ENCODE measurements at regions not wholly inside any gene's neighbourhood (a gene's known extent, or its start where the extent isn't known, plus 50 kb on each side); places are given as distances from the start of the nearest gene placed in this dataset.
A peak's percentile ranks its signal among the peaks of the same experiment; 100 is the strongest.

- no peak for DNase-seq (ENCODE audit: extremely low spot score in 2 of 2)
- intact Hi-C loops (cut with DNase I): loop anchor here (5.0 to 10.0 kb wide), 2 partner anchors 111 to 338 kb away; partner anchors contain the start of gene AFTPH
- no peak overlapping the region for H3K27ac ChIP-seq
These were observed 125.9 kb upstream of the SLC1A4 start for GRCh38 chr2:64863097-64863820.

GRCh38 chr2:64865073-64865830 is 123.9 kb upstream of the SLC1A4 start:
- Histone ChIP-seq H3K27ac (peak overlapping the region; percentile 95), H3K4me3 (peak overlapping the region; percentile 72 to 79), H3K36me3 (no peaks in the 10 kb centered on the region), H3K9me3 (no peaks in the 10 kb centered on the region), H3K27me3 (no peaks in the 10 kb centered on the region), H3K4me1 (peaks cover 28% of the 10 kb centered on the region)
- intact Hi-C loops (cut with DNase I): loop anchor here (2.0 to 10.0 kb wide), 3 partner anchors 218 to 340 kb away; partner anchors contain the start of gene AFTPH
- DNase-seq (ENCODE audit: extremely low spot score in 2 of 2): no peak
- peak in 1 of 3 experiments; percentile 71 for TF ChIP-seq CTCF (IDR thresholded peaks at IDR 0.05)
- no peak for TF ChIP-seq POLR2A (IDR thresholded peaks at IDR 0.05)
- peak in 1 of 2 donors; percentile 65 for TF ChIP-seq POLR2AphosphoS5 (IDR thresholded peaks at IDR 0.05; ENCODE audit: insufficient read depth in 1 of 2, low read depth in 1 of 2)

More at GRCh38 chr2:64863097-64863820, 125.9 kb upstream of the SLC1A4 start:
- TF ChIP-seq POLR2AphosphoS5 (IDR thresholded peaks at IDR 0.05; ENCODE audit: insufficient read depth in 1 of 2, low read depth in 1 of 2): no peak
- TF ChIP-seq CTCF (IDR thresholded peaks at IDR 0.05): no peak
- TF ChIP-seq POLR2A (IDR thresholded peaks at IDR 0.05): no peak
- Histone ChIP-seq H3K4me3 (no peak overlapping the region), H3K9me3 (no peaks in the 10 kb centered on the region), H3K27me3 (no peaks in the 10 kb centered on the region), H3K4me1 (peaks cover 48% of the 10 kb centered on the region), H3K36me3 (no peaks in the 10 kb centered on the region)

- Histone ChIP-seq H3K27ac (peak overlapping the region; percentile 95), H3K4me1 (peaks cover 24% of the 10 kb centered on the region), H3K36me3 (no peaks in the 10 kb centered on the region), H3K4me3 (peak overlapping the region; percentile 72 to 79), H3K27me3 (no peaks in the 10 kb centered on the region), H3K9me3 (no peaks in the 10 kb centered on the region)
- intact Hi-C loops (cut with DNase I): loop anchor here (2.0 to 10.0 kb wide), 3 partner anchors 219 to 341 kb away; partner anchors contain the start of gene AFTPH
- DNase-seq (ENCODE audit: extremely low spot score in 2 of 2): no peak
- TF ChIP-seq POLR2A (IDR thresholded peaks at IDR 0.05) (no peak), POLR2AphosphoS5 (IDR thresholded peaks at IDR 0.05; ENCODE audit: insufficient read depth in 1 of 2, low read depth in 1 of 2) (no peak), CTCF (IDR thresholded peaks at IDR 0.05) (peak; percentile 2 to 22 (median 21))
These were observed 123.3 kb upstream of the SLC1A4 start for GRCh38 chr2:64865831-64866345.

- Histone ChIP-seq H3K4me1 (peaks cover 24% of the 10 kb centered on the region), H3K27me3 (no peaks in the 10 kb centered on the region), H3K4me3 (no peak overlapping the region), H3K36me3 (no peaks in the 10 kb centered on the region), H3K27ac (no peak overlapping the region), H3K9me3 (no peaks in the 10 kb centered on the region)
- DNase-seq (ENCODE audit: extremely low spot score in 2 of 2): no peak
- intact Hi-C loops (cut with DNase I): loop anchor here (5.0 to 10.0 kb wide), 2 partner anchors 269 to 342 kb away; partner anchors contain the start of gene AFTPH
- peak in 1 of 2 donors; percentile 66 for TF ChIP-seq POLR2AphosphoS5 (IDR thresholded peaks at IDR 0.05; ENCODE audit: insufficient read depth in 1 of 2, low read depth in 1 of 2)
- no peak for TF ChIP-seq POLR2A (IDR thresholded peaks at IDR 0.05)
These were observed 122.4 kb upstream of the SLC1A4 start for GRCh38 chr2:64866797-64867196.

- Histone ChIP-seq H3K27me3 (no peaks in the 10 kb centered on the region), H3K9me3 (no peaks in the 10 kb centered on the region), H3K4me1 (peaks cover 24% of the 10 kb centered on the region), H3K27ac (no peak overlapping the region), H3K4me3 (no peak overlapping the region), H3K36me3 (no peaks in the 10 kb centered on the region)
- intact Hi-C loops (cut with DNase I): loop anchor here (5.0 to 10.0 kb wide), 2 partner anchors 270 to 343 kb away; partner anchors contain the start of gene AFTPH
- TF ChIP-seq POLR2AphosphoS5 (IDR thresholded peaks at IDR 0.05; ENCODE audit: insufficient read depth in 1 of 2, low read depth in 1 of 2) (no peak), CTCF (IDR thresholded peaks at IDR 0.05) (no peak), POLR2A (IDR thresholded peaks at IDR 0.05) (no peak)
- no peak for DNase-seq (ENCODE audit: extremely low spot score in 2 of 2)
These were observed 121.8 kb upstream of the SLC1A4 start for GRCh38 chr2:64867253-64867996.
